Esophagus mucosa (tissue), 1 donor: ENCODE measurements at regions not wholly inside any gene's neighbourhood (a gene's known extent, or its start where the extent isn't known, plus 50 kb on each side); places are given as distances from the start of the nearest gene placed in this dataset.
"Not testable (repeated sequence)": the region's sequence is repeated elsewhere in the genome, so short reads cannot be mapped to it uniquely, and the experiment has no call there.

Experiments used
- ATAC-seq: fragments of 200-7000 bp; cut with Tn5 transposase; one replicate; pipeline ENCODE4 v1.9.1; 2020
- donor health status: DM: yes; HTN: yes; CAD: no.

DNA sequence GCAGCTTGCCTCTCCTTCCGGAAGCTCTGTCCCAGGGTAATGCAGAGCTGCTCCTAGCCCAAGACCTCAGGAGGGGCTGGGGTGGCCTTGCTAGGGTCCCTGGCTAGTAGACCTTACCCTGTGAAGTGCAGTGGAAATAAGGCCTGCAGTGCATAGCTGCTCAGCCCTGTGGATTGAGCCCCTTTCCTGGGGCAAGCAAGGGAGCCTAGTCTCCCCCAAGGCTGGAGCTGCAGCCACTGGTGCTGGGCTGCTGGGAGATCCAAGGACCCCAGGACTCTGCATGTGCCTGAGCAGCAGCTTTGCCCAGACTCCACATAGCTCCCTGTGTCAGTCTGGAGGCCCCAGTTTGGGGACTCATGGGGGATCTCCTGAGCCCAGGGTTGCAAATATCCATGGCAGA, 57.9 kb downstream of the FANCF start:
- ATAC-seq: no peak

DNA sequence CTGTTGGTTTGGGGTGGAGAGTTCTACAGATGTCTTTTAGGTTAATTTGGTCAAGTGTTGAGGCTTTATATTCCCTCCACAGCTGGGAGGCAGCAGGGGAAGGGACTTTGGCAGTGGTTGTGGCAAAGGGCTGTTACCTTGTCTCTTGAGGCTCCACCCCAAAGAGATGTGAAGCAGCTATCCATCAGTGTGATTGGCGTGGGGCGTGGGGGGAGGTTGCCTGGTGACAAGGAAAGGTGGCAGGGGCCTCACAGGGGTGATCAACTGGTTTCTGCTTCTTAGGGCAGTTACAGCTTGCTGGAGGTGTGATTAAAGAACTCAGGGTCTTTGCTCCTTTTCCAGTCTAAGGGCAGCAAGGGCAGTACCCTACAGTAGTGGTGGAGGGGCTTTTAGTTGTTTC, 59.3 kb downstream of the FANCF start:
- ATAC-seq: no peak

DNA sequence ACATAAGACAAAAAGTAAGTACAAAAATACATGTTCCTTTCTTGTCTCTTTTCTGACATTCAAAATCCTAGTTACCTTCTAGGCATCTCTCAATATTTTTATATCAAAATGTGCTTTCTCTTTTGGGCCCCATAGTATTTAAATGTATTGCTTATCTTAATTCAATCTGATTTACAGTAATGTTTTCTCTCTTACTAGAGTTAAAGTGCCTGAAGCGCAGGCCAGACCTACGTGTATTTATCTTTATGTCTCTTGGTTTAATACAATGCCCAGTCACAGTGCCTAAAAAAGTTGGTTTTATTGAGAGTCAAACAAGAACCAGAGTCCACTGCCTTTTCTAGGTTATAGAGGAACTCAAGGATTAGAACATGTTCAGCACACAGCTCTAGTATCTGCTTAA, 64.3 kb downstream of the FANCF start:
- no peak for ATAC-seq

DNA sequence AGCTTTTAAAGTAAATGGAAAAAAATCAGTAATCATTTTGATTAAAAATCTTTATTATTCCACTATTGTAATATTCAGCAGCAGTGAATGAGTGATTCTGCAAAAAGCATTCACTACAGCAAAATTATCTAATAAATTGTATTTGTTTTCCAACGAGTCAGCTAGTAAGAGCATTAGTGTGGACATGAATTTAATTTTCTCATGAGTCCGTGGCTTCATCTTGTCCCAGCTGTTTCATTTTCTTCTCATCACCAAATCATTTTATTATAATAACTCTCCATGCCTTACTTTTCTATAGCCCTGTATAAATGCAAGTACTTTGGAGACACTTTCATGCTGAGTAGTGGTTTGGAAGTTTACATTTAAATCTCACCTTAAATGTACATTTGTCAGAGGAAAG, 66.2 kb downstream of the FANCF start:
- no peak for ATAC-seq

DNA sequence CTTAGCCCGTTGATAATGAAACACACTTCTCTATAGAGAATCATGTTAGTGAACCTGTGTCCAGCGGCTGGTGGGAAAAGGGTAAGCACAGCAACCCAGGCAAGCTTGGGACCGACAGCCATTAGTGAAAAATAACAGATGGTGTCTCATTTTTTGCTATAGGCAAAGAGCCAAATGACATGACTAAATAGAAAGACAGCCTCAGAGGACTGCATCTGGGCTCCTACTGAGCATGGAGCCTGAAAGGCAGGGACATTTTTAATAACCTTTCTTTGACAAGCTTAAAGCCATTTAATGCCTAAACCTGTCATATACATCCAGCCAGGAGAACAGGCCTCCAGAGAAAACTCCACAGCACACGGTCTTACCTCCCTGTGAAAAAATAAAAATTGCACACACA, 67.0 kb downstream of the FANCF start:
- ATAC-seq: no peak

DNA sequence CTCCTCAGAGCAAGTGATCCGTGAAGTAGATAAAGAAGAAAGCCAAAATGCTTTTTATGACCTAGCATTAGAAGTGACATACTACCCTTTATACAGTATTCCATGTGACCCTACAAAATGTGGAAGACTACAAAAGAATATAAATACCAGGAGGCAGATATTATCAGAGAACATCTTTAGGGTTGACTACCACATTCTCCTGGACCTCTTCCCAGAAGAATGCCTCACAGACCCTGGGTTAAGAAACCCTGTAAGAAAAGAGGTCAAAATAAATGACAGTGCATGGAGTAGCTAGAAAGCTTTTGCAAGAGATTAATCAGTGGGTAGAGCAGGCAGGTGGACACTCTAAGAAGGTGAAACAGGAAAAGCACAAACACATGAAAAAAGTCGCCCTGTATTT, 69.2 kb downstream of the FANCF start:
- ATAC-seq: no peak

DNA sequence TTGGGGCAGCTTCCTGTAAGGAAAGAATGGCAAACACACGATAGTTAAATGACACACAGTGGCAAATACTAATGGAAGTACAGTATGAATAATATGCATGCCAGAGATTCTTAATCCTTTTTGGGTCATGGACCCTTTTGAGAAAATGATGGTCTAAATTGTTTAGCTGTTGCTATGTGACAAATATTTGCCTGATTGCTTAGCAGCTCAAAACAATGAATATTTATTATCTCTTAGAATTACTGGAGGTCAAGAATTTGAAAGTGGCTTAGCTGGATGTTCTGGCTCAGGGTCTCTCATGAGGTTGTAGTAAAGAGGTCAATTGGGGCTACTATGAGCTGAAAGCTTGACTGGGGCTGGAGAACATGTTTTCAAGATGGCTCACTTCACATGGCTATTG, 69.7 kb downstream of the FANCF start:
- no peak for ATAC-seq

DNA sequence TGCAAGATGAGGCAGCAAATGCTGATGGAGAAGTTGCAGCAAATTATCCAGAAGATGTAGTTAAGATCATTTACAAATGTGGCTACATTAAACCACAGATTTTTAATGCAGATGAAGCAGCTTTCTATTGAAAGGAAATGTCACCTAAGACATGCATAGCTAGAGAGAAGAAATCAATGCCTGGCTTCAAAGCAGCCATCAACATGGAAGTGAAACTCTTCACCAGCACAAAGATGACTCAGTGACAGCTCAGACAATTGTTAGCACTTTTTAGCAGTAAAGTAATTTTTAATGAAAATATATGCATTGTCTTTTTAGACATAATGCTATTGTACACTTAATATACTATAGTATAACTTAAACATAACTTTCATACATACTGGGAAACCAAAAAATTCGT, 71.4 kb downstream of the FANCF start:
- ATAC-seq: no peak

DNA sequence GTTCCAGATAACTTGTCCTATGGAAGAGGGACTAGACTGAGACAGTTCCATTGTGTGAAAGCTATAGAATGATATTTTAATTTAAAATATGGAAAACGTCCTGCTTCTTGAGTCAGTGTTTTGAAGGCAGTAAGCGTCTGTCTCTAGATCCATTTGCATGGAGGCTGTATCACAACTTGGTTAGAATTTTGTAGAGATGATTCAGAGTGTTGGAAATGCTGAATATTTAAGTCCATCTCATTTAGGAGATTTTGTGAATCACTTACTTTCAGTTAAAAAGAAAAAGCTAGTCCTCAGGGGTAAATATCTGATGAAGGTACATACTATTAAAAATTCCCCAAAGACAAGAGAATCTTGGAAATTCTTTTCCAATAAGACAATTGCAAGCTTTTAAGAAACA, 72.7 kb downstream of the FANCF start:
- no peak for ATAC-seq

DNA sequence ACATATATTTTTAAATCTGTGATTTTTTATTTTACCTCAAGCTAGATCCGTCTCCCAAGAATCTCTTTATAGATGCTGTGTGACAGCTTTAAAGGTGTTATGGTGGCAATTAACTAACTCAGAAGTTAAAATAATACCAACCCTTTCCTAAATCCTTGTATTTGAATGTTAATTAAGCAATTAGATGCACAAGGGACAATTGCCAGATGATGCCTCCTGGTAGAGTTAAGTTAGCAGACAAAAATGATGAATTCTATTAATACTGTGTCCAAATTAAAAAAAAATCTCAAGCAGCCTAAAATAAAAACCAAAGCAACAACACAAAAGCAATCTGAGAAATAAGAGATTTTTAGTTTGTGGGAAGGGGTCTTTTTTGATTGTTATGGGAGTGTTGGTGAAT, 78.9 kb downstream of the FANCF start:
- ATAC-seq: no peak

DNA sequence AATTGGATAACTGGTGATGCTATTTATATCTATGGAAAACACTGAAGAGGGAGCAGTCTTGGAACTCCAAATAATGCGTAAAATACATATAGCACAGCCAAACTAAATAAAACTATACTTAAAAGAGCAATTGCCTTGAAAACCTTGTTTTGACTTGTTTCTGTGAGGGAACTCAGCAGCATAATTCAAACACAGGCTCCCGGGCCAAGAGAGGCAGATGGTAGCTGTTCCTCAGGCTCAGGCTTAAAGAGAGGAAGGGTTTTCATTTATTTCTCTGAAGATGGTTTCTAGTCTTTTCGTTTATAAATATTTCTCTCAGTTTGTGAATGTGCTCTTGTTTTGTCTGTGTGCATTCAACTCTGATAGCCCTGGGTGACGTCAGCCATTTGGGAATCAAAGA, 82.4 kb downstream of the FANCF start:
- ATAC-seq: no peak

DNA sequence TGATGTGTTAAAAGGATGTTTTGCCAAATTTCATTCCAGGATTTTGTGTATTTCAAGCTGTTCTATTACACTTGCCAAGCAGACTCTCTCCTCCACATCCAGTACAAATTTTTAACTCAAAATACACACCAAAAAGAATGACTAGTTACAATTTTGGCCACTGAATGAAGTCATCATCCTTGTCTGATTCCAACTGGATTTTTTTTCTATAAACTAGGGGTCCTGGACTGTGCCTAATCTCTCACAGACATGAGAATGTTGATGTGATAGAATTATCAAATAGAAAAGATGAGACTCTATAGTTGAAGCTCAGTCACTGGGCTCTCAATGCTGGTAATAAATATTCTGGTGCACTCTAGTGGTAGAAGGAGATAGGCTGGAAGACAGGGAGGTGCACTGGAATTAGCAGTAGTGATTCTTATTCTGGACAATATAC, 85.8 kb downstream of the FANCF start:
- ATAC-seq: peak; percentile 70

DNA sequence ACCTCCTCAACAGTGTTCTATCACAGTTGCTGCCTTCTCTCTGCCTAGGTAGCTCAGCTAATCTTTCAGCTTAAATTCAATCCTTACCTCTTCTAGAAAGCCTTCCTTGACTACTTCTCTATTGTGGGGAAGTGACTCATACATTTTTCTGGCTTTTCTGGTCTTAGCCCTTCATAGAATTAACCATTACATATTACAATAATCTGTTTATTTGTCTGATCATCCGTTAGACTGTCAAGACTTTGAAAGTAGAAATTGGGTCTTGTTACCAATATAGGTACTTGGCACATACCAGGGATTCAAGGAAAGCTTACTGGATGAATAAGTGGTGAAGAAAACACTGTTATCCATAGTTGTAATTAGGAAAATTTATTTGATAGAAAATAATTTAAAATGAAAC, 89.6 kb downstream of the FANCF start:
- peak; percentile 74 for ATAC-seq

DNA sequence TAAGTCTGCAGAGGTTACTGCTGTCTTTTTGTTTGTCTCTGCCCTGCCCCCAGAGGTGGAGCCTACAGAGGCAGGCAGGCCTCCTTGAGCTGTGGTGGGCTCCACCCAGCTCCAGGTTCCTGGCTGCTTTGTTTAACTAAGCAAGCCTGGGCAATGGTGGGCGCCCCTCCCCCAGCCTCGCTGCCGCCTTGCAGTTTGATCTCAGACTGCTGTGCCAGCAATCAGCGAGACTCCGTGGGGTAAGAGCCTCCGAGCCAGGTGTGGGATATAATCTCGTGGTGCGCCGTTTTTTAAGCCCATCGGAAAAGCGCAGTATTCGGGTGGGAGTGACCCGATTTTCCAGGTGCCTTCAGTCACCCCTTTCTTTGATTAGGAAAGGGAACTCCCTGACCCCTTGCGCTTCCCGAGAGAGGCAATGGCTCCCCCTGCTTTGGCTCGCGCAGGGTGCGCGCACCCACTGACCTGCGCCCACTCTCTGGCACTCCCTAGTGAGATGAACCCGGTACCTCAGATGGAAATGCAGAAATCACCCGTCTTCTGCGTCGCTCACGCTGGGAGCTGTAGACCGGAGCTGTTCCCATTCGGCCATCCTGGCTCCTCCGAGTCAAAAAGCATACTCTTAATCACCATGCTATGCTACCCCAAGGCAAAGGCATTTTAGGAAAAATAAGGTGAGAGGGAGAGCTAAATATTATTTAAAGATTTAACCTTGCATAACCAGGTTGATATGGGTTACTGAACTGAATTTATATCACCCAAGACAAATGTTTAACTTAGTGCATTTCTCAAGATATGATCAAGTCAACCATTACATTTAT, 96.8 kb downstream of the FANCF start:
- not testable (repeated sequence) for ATAC-seq

DNA sequence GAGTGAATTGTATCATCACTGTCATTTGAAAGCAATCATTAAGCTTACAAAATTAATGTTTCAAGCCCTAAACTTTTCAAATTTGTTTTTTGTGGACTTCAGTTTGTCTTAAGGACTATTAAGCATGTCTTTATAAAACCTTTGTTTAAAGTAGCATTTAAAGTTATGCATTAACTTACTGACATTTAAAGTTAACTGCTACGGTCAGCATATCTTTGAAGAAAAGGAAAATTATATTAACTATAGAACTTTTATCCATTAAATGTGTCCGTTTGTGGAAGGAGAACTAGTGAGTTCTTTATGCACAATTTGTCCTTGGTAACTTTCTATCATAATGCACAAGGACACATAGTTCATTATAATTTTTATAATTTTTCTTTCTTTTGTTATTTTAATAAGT, 103.4 kb downstream of the FANCF start:
- ATAC-seq: no peak

DNA sequence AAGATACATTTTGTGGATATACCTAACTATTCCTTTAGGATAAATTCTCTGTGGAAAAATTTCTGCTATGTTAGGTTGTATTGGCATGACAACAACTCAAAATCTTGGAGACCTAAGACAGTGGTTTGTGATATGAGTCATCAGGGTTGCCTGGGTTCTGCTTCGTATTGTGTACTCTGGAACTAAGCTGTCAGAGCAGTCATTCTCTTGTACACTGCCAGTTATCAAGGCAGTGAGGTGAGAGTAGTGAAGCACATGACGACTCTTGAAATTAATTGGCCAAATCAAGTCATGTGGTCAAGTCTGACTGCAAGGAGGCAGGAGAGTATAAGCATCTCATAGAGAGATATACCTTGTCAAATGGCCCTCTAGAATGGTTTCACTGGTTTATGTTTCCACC, 104.4 kb downstream of the FANCF start:
- peak; percentile 78 for ATAC-seq

DNA sequence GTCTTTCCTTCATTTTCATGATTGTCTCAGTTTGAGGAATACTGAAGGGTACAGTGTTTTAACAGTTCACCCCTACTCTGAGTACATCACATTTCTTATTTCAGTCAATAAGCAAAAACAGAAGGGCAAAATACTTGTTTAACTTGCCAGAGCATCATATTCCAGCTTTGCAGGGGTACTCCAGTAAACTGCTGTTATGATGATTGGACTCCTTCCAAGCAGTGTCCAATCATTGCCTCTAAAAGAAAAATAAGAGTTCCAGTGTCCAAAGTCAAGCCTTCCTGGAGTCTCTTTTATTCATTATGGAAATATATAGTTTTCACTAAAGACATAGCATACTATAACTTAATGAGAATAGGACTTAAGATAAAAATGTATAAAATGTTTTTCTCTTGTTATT, 105.1 kb downstream of the FANCF start:
- no peak for ATAC-seq

DNA sequence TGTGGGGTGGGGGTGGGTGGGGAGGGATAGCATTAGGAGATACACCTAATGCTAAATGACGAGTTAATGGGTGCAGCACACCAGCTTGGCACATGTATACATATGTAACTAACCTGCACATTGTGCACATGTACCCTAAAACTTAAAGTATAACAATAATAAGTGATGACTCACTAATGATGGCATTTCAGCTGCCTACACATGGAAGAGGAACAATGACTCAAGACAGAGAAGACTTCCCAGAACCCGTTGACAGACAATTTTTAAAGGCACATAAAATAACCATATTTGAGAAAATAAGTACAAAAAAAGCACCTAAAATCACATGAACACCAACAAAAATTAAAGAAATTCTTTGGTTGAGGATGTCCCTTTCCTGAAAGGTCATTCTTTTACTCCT, 107.3 kb downstream of the FANCF start:
- peak; percentile 55 for ATAC-seq

DNA sequence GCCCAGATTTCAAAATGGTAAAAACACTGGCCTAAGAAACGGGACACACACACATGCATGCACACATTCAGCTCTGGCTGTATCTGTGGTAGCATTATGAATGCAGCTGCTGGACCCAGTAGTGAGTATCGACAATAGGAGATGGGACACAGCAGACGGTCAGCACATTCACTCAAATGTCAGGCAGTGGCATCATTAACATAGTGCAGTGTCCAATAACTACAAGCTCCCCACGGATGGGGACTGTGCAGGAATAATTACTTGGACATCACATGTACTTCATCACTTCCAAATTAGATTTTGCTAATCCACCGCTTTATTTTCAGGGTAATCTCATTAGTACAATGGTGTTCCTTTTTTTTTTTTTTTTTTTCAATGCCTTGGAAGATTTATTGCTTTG, 109.5 kb downstream of the FANCF start:
- ATAC-seq: no peak

DNA sequence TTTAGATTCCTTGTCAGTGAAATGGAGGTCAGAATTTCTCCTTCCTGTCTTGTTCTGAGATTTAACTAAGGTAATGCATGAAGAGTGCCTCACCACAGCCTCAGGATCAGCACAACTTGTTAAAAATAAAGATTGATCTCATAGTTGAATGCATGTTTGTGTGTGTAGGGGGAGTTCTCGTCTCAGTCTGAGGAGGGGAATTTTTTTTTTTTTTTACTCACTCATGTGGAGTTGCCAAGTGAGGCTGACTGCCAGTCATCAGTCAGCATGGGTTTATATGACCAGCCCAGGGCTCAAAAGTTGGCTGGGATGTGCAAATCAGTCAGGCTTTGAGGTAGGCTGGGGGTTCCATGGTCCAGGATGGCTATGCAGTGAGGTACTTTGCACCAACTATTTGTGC, 113.2 kb downstream of the FANCF start:
- no peak for ATAC-seq

DNA sequence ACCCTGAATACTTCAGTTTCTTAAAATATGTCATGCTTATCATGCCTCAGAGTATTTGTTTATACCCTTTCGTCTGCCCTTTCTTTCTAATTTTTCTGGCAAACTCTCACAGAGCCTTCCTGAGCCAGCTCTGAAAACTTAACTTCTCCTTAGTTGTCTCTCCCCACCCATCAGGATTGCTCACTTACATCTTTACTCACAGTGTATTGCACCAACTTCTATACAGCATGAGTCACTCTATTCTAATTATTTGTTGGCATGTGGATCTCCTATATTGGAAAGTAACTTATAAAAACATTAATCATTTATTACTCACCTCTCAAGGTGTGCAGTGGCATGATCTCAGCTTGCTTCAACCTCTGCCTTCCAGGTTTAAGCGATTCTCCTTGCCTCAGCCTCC, 114.9 kb downstream of the FANCF start:
- peak; percentile 100 for ATAC-seq

DNA sequence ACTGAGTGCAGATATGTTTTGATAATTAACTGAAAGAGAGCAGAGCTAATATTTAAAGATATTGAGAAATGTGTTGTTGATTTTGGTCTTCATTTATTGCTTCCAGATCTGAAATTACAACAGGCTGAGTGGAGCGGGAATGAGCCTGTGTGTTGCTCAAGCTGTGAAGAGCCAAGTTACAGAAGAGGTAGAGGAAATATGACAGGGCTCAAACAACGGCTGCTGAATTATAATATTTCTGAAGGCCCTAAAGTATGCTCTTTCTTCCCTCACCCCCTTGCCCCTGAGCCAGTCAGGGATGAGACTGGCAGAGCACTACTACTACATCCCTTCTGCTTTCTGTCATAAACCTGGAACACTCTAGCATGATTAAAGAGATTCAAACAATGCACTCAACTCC, 115.6 kb downstream of the FANCF start:
- no peak for ATAC-seq

DNA sequence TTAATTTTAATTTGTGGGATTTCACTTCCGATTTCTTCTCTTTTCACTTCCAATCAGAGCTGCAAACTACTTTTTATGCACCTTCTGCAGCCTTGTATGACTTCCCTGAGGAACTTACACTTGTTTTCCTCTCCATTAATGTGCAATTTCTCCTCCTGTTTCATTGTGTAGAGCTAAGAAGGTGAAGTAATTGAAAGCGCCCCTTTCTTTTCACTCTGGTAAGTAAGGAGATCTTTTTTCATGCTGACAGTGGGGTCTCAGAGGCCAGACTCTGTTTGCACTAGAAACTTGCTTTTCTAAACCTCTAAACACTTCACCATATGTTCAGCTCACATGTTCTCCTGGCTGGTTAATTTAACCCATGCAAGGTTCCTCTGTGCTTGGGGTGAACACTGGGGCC, 117.0 kb downstream of the FANCF start:
- no peak for ATAC-seq

DNA sequence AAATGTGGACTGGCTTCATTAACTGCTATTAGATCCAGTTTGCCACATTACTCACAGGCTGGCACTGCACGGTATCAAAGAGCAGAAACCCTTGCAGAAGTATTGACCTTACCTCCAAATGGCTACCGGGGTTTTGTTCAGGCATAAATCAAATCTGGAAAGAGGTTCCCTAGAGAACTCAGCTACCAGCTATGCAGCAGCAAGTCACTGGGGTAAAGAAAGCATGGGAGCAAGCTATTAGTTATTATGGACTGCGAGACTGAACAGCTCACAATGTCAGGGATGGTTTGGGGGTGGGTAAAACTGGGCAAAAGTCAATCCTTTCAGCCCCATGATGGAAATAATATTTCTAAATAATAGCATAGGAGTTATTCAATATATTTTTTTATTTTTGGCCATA, 128.1 kb downstream of the FANCF start:
- no peak for ATAC-seq

DNA sequence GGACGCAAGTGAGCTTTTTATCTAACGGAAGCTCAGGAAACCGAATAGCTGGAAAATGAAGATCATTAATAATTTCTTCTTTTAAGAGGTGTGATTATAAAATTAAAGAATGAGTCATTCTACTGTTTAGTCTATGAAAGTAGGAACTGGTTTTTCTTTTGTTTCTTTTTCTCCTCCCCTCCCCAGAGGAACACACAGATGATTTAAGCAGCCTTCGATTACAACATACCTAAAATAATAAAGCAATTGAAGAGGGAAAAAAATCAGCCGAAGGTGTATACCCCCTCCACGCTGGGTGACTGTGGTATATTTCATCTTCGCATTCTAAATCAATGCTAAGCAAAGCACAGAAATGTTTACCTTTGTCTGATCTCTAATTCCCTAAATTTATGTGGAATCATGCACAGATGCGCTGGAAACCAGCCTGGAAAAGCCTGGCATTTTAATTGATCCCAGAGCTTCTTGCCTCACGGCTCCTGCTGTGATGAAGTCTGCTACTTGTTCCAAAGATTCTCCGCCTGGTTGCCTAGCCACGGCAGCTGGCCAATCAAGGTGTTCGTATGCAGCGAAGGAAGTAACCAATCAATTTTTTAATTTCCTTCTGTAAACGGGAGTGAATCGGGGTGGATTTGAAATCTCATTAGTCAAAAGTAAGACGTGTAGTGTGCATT, 133.9 kb downstream of the FANCF start:
- peak; percentile 48 for ATAC-seq
